ENCODE measurements at regions not wholly inside any gene's neighbourhood (a gene's known extent, or its start where the extent isn't known, plus 50 kb on each side); places are given as distances from the start of the nearest gene placed in this dataset.

DNA sequence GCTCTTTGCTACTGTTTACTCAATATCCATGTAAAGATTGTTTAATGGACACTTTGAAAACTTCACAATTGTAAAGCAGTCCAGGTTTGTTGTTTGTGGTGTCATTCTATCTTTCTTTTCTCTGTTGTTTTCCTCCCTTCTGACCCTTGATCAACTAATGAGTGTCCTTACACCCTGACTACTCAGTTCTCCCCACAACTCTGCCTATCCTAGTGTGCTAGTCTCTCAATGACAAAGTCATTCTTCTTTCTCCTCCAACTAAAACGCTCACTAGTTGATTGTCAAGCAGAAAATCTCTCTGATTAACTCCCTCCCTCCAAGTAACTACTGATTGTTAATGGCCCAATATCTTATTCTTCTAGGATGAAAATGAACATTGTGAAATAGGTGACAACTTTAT lies 148.5 kb upstream of the FBXO33 start:
- H3K4me1 ChIP-seq (ENCODE audit: control insufficient read depth in 1 of 2, insufficient read depth in 2 of 2, low read length in 2 of 2) = no peaks in the 10 kb centered on the region
- whole genome bisulfite sequencing (ENCODE audit: insufficient coverage) = no CpG with 5 or more reads among the region's 1 CpG
- no peaks in the 10 kb centered on the region for H4K20me1 ChIP-seq (ENCODE audit: insufficient read depth, low read length)
- Mint-ChIP-seq H3K27me3 (ENCODE audit: low read depth in 3 of 3) (peaks cover 0 to 2% (median 0%) of the 10 kb centered on the region in 3 donors), H3K36me3 (no peaks in the 10 kb centered on the region), H3K4me3 (no peak overlapping the region), H3K9me3 (peaks cover 0 to 7% (median 1%) of the 10 kb centered on the region in 7 donors), H3K27ac (no peak overlapping the region), H3K4me1 (no peaks in the 10 kb centered on the region)
- H3K4me3 ChIP-seq (replicated peaks in 1 of 3; ENCODE audit: low read depth in 2 of 3, low read length in 3 of 3) = no peak overlapping the region
- TF ChIP-seq, protein P1, sequence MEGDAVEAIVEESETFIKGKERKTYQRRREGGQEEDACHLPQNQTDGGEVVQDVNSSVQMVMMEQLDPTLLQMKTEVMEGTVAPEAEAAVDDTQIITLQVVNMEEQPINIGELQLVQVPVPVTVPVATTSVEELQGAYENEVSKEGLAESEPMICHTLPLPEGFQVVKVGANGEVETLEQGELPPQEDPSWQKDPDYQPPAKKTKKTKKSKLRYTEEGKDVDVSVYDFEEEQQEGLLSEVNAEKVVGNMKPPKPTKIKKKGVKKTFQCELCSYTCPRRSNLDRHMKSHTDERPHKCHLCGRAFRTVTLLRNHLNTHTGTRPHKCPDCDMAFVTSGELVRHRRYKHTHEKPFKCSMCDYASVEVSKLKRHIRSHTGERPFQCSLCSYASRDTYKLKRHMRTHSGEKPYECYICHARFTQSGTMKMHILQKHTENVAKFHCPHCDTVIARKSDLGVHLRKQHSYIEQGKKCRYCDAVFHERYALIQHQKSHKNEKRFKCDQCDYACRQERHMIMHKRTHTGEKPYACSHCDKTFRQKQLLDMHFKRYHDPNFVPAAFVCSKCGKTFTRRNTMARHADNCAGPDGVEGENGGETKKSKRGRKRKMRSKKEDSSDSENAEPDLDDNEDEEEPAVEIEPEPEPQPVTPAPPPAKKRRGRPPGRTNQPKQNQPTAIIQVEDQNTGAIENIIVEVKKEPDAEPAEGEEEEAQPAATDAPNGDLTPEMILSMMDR (IDR thresholded peaks at IDR 0.05) = no peak
- no peaks in the 10 kb centered on the region for H3K36me3 ChIP-seq (replicated peaks in 1 of 2; ENCODE audit: control insufficient read depth in 1 of 2, insufficient read depth in 2 of 2, low read length in 2 of 2)
- no peak overlapping the region for H3K9ac ChIP-seq (ENCODE audit: insufficient read depth, low read length, poor library complexity, severe bottlenecking)
- no peaks in the 10 kb centered on the region for H3K79me2 ChIP-seq (ENCODE audit: insufficient read depth, low read length)
- no peak overlapping the region for H3K27ac ChIP-seq (ENCODE audit: low read depth in 1 of 2, low read length in 2 of 2)
- intact Hi-C loops (cut with micrococcal nuclease) = no loop called here
- peaks cover 0 to 4% of the 10 kb centered on the region in 2 donors for H3K9me3 ChIP-seq (replicated peaks in 1 of 2; ENCODE audit: control insufficient read depth in 1 of 2, insufficient read depth in 1 of 2, low read length in 2 of 2)
- H3K4me2 ChIP-seq (replicated peaks; ENCODE audit: extremely low read depth, low read length, poor library complexity, severe bottlenecking) = no peak overlapping the region
- no peak for DNase-seq
- H3K27me3 ChIP-seq (ENCODE audit: control insufficient read depth in 2 of 2, insufficient read depth in 2 of 2, low read length in 2 of 2) = no peaks in the 10 kb centered on the region
- H2AFZ ChIP-seq (ENCODE audit: insufficient read depth, low read depth, low read length, poor library complexity, severe bottlenecking) = no peak overlapping the region

DNA sequence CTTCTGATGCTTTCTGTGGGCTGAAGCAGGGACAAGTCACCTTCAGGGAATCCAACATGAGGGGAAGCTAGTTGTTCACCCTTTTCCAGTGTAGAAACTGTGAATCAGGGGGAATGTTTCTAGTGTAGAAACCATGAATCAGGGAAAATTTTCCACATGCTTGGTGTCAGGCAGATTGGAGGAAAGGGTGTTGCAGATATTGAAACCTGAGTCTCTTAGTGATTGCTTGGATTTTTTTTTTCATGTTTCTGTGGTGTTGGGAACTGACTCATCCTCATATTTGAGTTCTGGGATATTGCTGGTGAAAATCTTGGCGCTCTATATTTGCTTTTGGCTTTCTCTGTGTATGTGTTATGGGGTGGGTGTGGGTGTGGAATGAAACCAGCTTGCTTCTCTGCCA lies 144.5 kb upstream of the FBXO33 start:
- no CpG with 5 or more reads among the region's 1 CpG for WGBS (ENCODE audit: insufficient coverage)

More for the DNA sequence above, 144.5 kb upstream of the FBXO33 start:
- H3K9me3 Mint-ChIP-seq = peaks cover 6 to 17% (median 10%) of the 10 kb centered on the region in 7 donors
- H3K27ac ChIP-seq (ENCODE audit: low read depth in 1 of 2, low read length in 2 of 2) = no peak overlapping the region
- no peaks in the 10 kb centered on the region for H3K27me3 ChIP-seq (ENCODE audit: control insufficient read depth in 2 of 2, insufficient read depth in 2 of 2, low read length in 2 of 2)
- no peak overlapping the region for H3K4me3 Mint-ChIP-seq
- H4K20me1 ChIP-seq (ENCODE audit: insufficient read depth, low read length) = no peaks in the 10 kb centered on the region
- H3K27ac Mint-ChIP-seq = no peak overlapping the region
- no peak overlapping the region for H2AFZ ChIP-seq (ENCODE audit: insufficient read depth, low read depth, low read length, poor library complexity, severe bottlenecking)
- peaks cover 4% of the 10 kb centered on the region in 2 donors for H3K9me3 ChIP-seq (replicated peaks in 1 of 2; ENCODE audit: control insufficient read depth in 1 of 2, insufficient read depth in 1 of 2, low read length in 2 of 2)
- H3K36me3 ChIP-seq (replicated peaks in 1 of 2; ENCODE audit: control insufficient read depth in 1 of 2, insufficient read depth in 2 of 2, low read length in 2 of 2) = no peaks in the 10 kb centered on the region
- no peak overlapping the region for H3K4me3 ChIP-seq (replicated peaks in 1 of 3; ENCODE audit: low read depth in 2 of 3, low read length in 3 of 3)
- no peaks in the 10 kb centered on the region for H3K36me3 Mint-ChIP-seq
- no peak for DNase-seq
- no peak overlapping the region for H3K9ac ChIP-seq (ENCODE audit: insufficient read depth, low read length, poor library complexity, severe bottlenecking)
- no peaks in the 10 kb centered on the region for H3K4me1 ChIP-seq (ENCODE audit: control insufficient read depth in 1 of 2, insufficient read depth in 2 of 2, low read length in 2 of 2)
- H3K4me1 Mint-ChIP-seq = no peaks in the 10 kb centered on the region
- no peaks in the 10 kb centered on the region for H3K27me3 Mint-ChIP-seq (ENCODE audit: low read depth in 3 of 3)
- TF ChIP-seq, protein P1 (IDR thresholded peaks at IDR 0.05) = no peak
- H3K4me2 ChIP-seq (replicated peaks; ENCODE audit: extremely low read depth, low read length, poor library complexity, severe bottlenecking) = no peak overlapping the region
- intact Hi-C loops (cut with micrococcal nuclease) = no loop called here
- no peaks in the 10 kb centered on the region for H3K79me2 ChIP-seq (ENCODE audit: insufficient read depth, low read length)
